ENCODE measurements at regions not wholly inside any gene's neighbourhood (a gene's known extent, or its start where the extent isn't known, plus 50 kb on each side); places are given as distances from the start of the nearest gene placed in this dataset.

GRCh38 chr17:72336026-72336803 lies 215.4 kb downstream of the SOX9 start:
- TF ChIP-seq, protein P1, sequence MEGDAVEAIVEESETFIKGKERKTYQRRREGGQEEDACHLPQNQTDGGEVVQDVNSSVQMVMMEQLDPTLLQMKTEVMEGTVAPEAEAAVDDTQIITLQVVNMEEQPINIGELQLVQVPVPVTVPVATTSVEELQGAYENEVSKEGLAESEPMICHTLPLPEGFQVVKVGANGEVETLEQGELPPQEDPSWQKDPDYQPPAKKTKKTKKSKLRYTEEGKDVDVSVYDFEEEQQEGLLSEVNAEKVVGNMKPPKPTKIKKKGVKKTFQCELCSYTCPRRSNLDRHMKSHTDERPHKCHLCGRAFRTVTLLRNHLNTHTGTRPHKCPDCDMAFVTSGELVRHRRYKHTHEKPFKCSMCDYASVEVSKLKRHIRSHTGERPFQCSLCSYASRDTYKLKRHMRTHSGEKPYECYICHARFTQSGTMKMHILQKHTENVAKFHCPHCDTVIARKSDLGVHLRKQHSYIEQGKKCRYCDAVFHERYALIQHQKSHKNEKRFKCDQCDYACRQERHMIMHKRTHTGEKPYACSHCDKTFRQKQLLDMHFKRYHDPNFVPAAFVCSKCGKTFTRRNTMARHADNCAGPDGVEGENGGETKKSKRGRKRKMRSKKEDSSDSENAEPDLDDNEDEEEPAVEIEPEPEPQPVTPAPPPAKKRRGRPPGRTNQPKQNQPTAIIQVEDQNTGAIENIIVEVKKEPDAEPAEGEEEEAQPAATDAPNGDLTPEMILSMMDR (IDR thresholded peaks at IDR 0.05; ENCODE audit: extremely low read depth in 1 of 2, insufficient read depth in 1 of 2, low read depth in 1 of 2, low read length in 2 of 2) = no peak
- TF ChIP-seq POLR2AphosphoS5 (IDR thresholded peaks at IDR 0.05; ENCODE audit: insufficient read depth, low read depth, low read length) = no peak
- no peak for TF ChIP-seq POLR2A (IDR thresholded peaks at IDR 0.05; ENCODE audit: low read depth, low read length)
- no peak for TF ChIP-seq EZH2 (IDR thresholded peaks at IDR 0.05; ENCODE audit: borderline replicate concordance, low read depth, low read length, severe bottlenecking)
